OCI-LY1 (cell line): ENCODE measurements at regions not wholly inside any gene's neighbourhood (a gene's known extent, or its start where the extent isn't known, plus 50 kb on each side); places are given as distances from the start of the nearest gene placed in this dataset.

ENCODE experiments used
- EZH2 ChIP-seq: fragments of 200-600 bp; sonication (generic), shearing (Covaris generic); IDR thresholded peaks from 2 replicates; pipeline ENCODE4 v1.8.0; 2017; ENCODE audit warnings: borderline replicate concordance, mixed run types, mild to moderate bottlenecking, antibody characterized with exemption, low read length, moderate library complexity, mixed read lengths
- TF ChIP-seq, protein P1 (sequence below): fragments of 200-600 bp; sonication (generic), shearing (Covaris generic); IDR thresholded peaks from 2 replicates; pipeline ENCODE4 v1.5.1; 2017; ENCODE audit warnings: mild to moderate bottlenecking, antibody characterized with exemption, low read length, moderate library complexity, mixed read lengths

DNA sequence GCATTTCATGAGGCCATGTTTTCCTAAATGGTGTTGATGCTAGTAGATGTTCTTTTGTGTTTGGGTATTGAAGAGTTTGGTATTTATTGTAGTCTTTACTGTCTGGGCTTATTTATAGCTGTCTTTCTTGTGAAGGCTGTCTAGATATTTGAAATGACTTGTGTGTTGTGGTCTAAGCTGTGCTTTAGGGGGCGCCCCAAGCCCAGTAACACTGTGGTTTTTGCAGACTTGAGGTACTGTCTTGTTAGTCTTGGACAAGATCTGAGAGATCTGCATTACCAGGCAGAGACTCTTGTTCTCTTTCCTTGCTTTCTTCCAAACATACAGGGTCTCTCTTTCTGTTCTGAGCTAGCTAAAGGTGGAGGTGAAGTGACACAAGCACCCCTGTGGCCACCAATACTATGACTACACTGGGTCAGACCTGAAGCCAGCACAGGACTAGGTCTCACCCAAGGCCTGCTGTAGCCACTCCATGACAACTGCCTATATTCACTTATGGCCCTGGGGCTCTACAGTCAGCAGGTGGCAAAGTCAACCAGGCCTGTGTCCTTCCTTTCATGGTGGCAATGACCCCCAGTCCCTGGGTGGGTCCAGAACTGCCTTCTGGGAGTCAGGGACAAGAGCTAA is 152.1 kb upstream of the TBC1D5 start:
- TF ChIP-seq, protein P1, sequence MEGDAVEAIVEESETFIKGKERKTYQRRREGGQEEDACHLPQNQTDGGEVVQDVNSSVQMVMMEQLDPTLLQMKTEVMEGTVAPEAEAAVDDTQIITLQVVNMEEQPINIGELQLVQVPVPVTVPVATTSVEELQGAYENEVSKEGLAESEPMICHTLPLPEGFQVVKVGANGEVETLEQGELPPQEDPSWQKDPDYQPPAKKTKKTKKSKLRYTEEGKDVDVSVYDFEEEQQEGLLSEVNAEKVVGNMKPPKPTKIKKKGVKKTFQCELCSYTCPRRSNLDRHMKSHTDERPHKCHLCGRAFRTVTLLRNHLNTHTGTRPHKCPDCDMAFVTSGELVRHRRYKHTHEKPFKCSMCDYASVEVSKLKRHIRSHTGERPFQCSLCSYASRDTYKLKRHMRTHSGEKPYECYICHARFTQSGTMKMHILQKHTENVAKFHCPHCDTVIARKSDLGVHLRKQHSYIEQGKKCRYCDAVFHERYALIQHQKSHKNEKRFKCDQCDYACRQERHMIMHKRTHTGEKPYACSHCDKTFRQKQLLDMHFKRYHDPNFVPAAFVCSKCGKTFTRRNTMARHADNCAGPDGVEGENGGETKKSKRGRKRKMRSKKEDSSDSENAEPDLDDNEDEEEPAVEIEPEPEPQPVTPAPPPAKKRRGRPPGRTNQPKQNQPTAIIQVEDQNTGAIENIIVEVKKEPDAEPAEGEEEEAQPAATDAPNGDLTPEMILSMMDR: peak; percentile 82
- no peak for TF ChIP-seq EZH2
